Fibroblast of skin of abdomen (primary cell): ENCODE measurements at regions not wholly inside any gene's neighbourhood (a gene's known extent, or its start where the extent isn't known, plus 50 kb on each side); places are given as distances from the start of the nearest gene placed in this dataset.
"Not testable (repeated sequence)": the region's sequence is repeated elsewhere in the genome, so short reads cannot be mapped to it uniquely, and the experiment has no call there.

Source experiments
- DNase-seq: peaks from one replicate; pipeline ENCODE4 v3.0.0-alpha.2; 2013

- DNase-seq: peak; percentile 9
These were observed 52.0 kb downstream of the OLIG1 start for GRCh38 chr21:33121715-33122475.

GRCh38 chr21:33122507-33122906 is 52.6 kb downstream of the OLIG1 start:
- DNase-seq: no peak

- no peak for DNase-seq
These were observed 53.6 kb downstream of the OLIG1 start for GRCh38 chr21:33123374-33124123.

GRCh38 chr21:33124889-33125288 is 54.9 kb downstream of the OLIG1 start:
- no peak for DNase-seq

- DNase-seq: peak; percentile 29
These were observed 55.9 kb downstream of the OLIG1 start for GRCh38 chr21:33125680-33126375.

- DNase-seq: no peak
These were observed 56.6 kb downstream of the OLIG1 start for GRCh38 chr21:33126569-33126968.

GRCh38 chr21:33127154-33127867 is 57.4 kb downstream of the OLIG1 start:
- DNase-seq: peak; percentile 64

- DNase-seq: no peak
These were observed 57.9 kb downstream of the OLIG1 start for GRCh38 chr21:33127868-33128242.

- no peak for DNase-seq
These were observed 58.6 kb downstream of the OLIG1 start for GRCh38 chr21:33128538-33128937.

GRCh38 chr21:33132054-33132453 is 62.1 kb downstream of the OLIG1 start:
- DNase-seq: no peak

- DNase-seq: no peak
These were observed 64.0 kb downstream of the OLIG1 start for GRCh38 chr21:33133892-33134291.

GRCh38 chr21:33135925-33136324 is 66.0 kb downstream of the OLIG1 start:
- DNase-seq: no peak

- no peak for DNase-seq
These were observed 67.0 kb downstream of the OLIG1 start for GRCh38 chr21:33136847-33137502.

GRCh38 chr21:33139084-33139483 is 69.1 kb downstream of the OLIG1 start:
- no peak for DNase-seq

GRCh38 chr21:33140288-33140687 is 70.3 kb downstream of the OLIG1 start:
- no peak for DNase-seq

GRCh38 chr21:33146467-33146866 is 76.5 kb downstream of the OLIG1 start:
- DNase-seq: no peak

- no peak for DNase-seq
These were observed 79.2 kb downstream of the OLIG1 start for GRCh38 chr21:33149181-33149580.

- DNase-seq: not testable (repeated sequence)
These were observed 78.8 kb upstream of the IFNAR2 start for GRCh38 chr21:33150968-33151367.

- no peak for DNase-seq
These were observed 77.6 kb upstream of the IFNAR2 start for GRCh38 chr21:33151941-33152731.

- DNase-seq: no peak
These were observed 77.0 kb upstream of the IFNAR2 start for GRCh38 chr21:33152732-33153130.

- DNase-seq: no peak
These were observed 74.7 kb upstream of the IFNAR2 start for GRCh38 chr21:33155005-33155404.
